Thoracic aorta (tissue), 2 donors: ENCODE measurements at regions not wholly inside any gene's neighbourhood (a gene's known extent, or its start where the extent isn't known, plus 50 kb on each side); places are given as distances from the start of the nearest gene placed in this dataset.

Source experiments
- ATAC-seq: fragments of 150-250 bp; one replicate; pipeline ENCODE4 v1.8.0; 2017; ENCODE audit warnings: low read depth; ENCODE audit not compliant: insufficient number of reproducible peaks, low FRiP score
- DNase-seq: peaks from one replicate; pipeline ENCODE4 v3.0.0-alpha.2; 2020; ENCODE audit warnings: low spot score
- H3K27ac ChIP-seq, 2 donors: fragments of 200-600 bp; sonication (generic); 1 replicate in 1 of 2; 2 replicates in 1 of 2; pipeline ENCODE4 v1.5.1; 2016; ENCODE audit warnings: mild to moderate bottlenecking in 2 of 2, moderate library complexity in 2 of 2
- H3K27me3 ChIP-seq: fragments of 200-600 bp; sonication (generic); replicated peaks from 2 replicates; pipeline ENCODE4 v1.6.0; 2016; ENCODE audit warnings: mild to moderate bottlenecking; ENCODE audit not compliant: insufficient read depth
- H3K36me3 ChIP-seq: fragments of 200-600 bp; sonication (generic); one replicate; pipeline ENCODE4 v1.5.1; 2016
- H3K4me1 ChIP-seq, 2 donors: fragments of 200-600 bp; sonication (generic); 1 replicate in 1 of 2; 2 replicates in 1 of 2; pipeline versions ENCODE4 v1.5.1 to v1.6.0; 2016; ENCODE audit warnings: low read depth in 2 of 2, mild to moderate bottlenecking in 1 of 2; ENCODE audit not compliant: control insufficient read depth in 1 of 2
- H3K4me3 ChIP-seq: fragments of 200-600 bp; sonication (generic); 2 replicates; pipeline ENCODE4 v1.5.1; 2016; ENCODE audit warnings: mild to moderate bottlenecking
- H3K9me3 ChIP-seq: fragments of 200-600 bp; sonication (generic); 2 replicates; pipeline ENCODE4 v1.5.1; 2016
- CTCF ChIP-seq: fragments of 200-600 bp; sonication (generic); IDR thresholded peaks from one replicate; pipeline ENCODE4 v1.5.1; 2019; ENCODE audit warnings: antibody characterized with exemption

GRCh38 chr18:25710981-25711380 is 359.0 kb upstream of the ZNF521 start:
- no peak for TF ChIP-seq CTCF
- no peak overlapping the region for H3K27ac ChIP-seq
- H3K4me1 ChIP-seq = no peaks in the 10 kb centered on the region
- no peaks in the 10 kb centered on the region for H3K9me3 ChIP-seq
- DNase-seq (no peak), ATAC-seq (no peak)
- no peak overlapping the region for H3K4me3 ChIP-seq
- no peaks in the 10 kb centered on the region for H3K36me3 ChIP-seq
- no peaks in the 10 kb centered on the region for H3K27me3 ChIP-seq

- H3K4me1 ChIP-seq = no peaks in the 10 kb centered on the region
- H3K36me3 ChIP-seq = no peaks in the 10 kb centered on the region
These were observed 353.7 kb upstream of the ZNF521 start for GRCh38 chr18:25705650-25706049.

GRCh38 chr18:25704494-25704893 is 352.5 kb upstream of the ZNF521 start:
- DNase-seq = no peak
- Histone ChIP-seq H3K27me3 (no peaks in the 10 kb centered on the region), H3K36me3 (no peaks in the 10 kb centered on the region), H3K4me1 (no peaks in the 10 kb centered on the region), H3K9me3 (no peaks in the 10 kb centered on the region), H3K4me3 (no peak overlapping the region), H3K27ac (no peak overlapping the region)
- ATAC-seq = no peak
- no peak for TF ChIP-seq CTCF

More at GRCh38 chr18:25705650-25706049, 353.7 kb upstream of the ZNF521 start:
- ATAC-seq = no peak
- Histone ChIP-seq H3K27me3 (no peaks in the 10 kb centered on the region), H3K4me3 (no peak overlapping the region), H3K27ac (no peak overlapping the region), H3K9me3 (no peaks in the 10 kb centered on the region)
- TF ChIP-seq CTCF = no peak
- no peak for DNase-seq

- no peaks in the 10 kb centered on the region for H3K9me3 ChIP-seq
- no peak for DNase-seq
- ATAC-seq = no peak
- H3K4me3 ChIP-seq = no peak overlapping the region
- no peaks in the 10 kb centered on the region for H3K4me1 ChIP-seq
- H3K36me3 ChIP-seq = no peaks in the 10 kb centered on the region
- no peaks in the 10 kb centered on the region for H3K27me3 ChIP-seq
- TF ChIP-seq CTCF = no peak
- no peak overlapping the region for H3K27ac ChIP-seq
These were observed 352.1 kb upstream of the ZNF521 start for GRCh38 chr18:25704071-25704470.

GRCh38 chr18:25701821-25702220 is 349.9 kb upstream of the ZNF521 start:
- Histone ChIP-seq H3K27me3 (no peaks in the 10 kb centered on the region), H3K4me1 (no peaks in the 10 kb centered on the region), H3K27ac (no peak overlapping the region), H3K36me3 (no peaks in the 10 kb centered on the region), H3K9me3 (no peaks in the 10 kb centered on the region), H3K4me3 (no peak overlapping the region)
- DNase-seq (no peak), ATAC-seq (no peak)
- TF ChIP-seq CTCF = no peak
